K562 (cell line): ENCODE measurements at regions not wholly inside any gene's neighbourhood (a gene's known extent, or its start where the extent isn't known, plus 50 kb on each side); places are given as distances from the start of the nearest gene placed in this dataset.

Experiments
- ATAC-seq: fragments of 200-7000 bp; cut with Tn5 transposase; 3 replicates; pipeline ENCODE4 v1.9.1; 2020; ENCODE audit warnings: moderate library complexity
- BruUV-seq: library from RNA; stranded (reverse); fragments of 400-500 nt; replicated peaks from 2 replicates; lab custom pipeline; 2021; lab: Mats Ljungman, UMichigan
- CTCF ChIA-PET: fragments of 300-600 bp; formaldehyde crosslinking; extraction: SDS; loops from one replicate; lab custom pipeline; 2021; ENCODE audit warnings: low intra/inter-chr PET ratio; lab: Yijun Ruan, JAX
- POLR2A ChIA-PET: fragments of 300-600, 350-650 bp; sonication (Branson Sonifier 250); formaldehyde crosslinking; extraction: SDS; loops from one replicate; lab custom pipeline; 2021; ENCODE audit warnings: antibody characterized with exemption, inconsistent platforms; lab: Yijun Ruan, JAX
- DNase-seq, 4 experiments: peaks; one replicate each; pipeline versions ENCODE4 v3.0.0 to v3.0.0-alpha.2; 2011 to 2018; ENCODE audit warnings: low spot score in 3 of 4, mixed read lengths in 3 of 4; ENCODE audit errors: extremely low read depth in 1 of 4
- FAIRE-seq: peaks from 2 replicates; lab custom pipeline; 2011; peaks lifted over from hg19 to GRCh38; lab: Jason Lieb, UNC
- H2AFZ ChIP-seq: 2 replicates; pipeline ENCODE4 v1.6.0; 2011; ENCODE audit warnings: low read depth, low read length, control low read depth, inconsistent platforms
- H3K27ac ChIP-seq: fragments of 200-600 bp; 3 replicates; pipeline ENCODE4 v1.8.0; 2011; ENCODE audit warnings: low read depth, mild to moderate bottlenecking, control low read depth, inconsistent platforms, low read length, moderate library complexity, mixed read lengths; ENCODE audit errors: extremely low read depth
- H3K27me3 ChIP-seq, 2 experiments: fragments of 300-600 bp in 1 of 2; 2 replicates in 1 of 2; 3 replicates in 1 of 2; pipeline versions ENCODE4 v1.6.0 to v1.8.0; 2011; ENCODE audit warnings: inconsistent platforms in 2 of 2, low read length in 2 of 2, mild to moderate bottlenecking in 1 of 2, mixed read lengths in 1 of 2, moderate library complexity in 1 of 2; ENCODE audit not compliant: control insufficient read depth in 2 of 2, insufficient read depth in 2 of 2
- H3K36me3 ChIP-seq: fragments of 300-600 bp; 3 replicates; pipeline ENCODE4 v1.8.0; 2011; ENCODE audit warnings: mild to moderate bottlenecking, low read length, inconsistent platforms; ENCODE audit not compliant: control insufficient read depth, insufficient read depth
- H3K4me1 ChIP-seq, 2 experiments: fragments of 200-600 bp in 1 of 2; replicated peaks in 1 of 2; 2 replicates in 1 of 2; 3 replicates in 1 of 2; pipeline versions ENCODE4 v1.5.1 to v1.8.0; 2011; ENCODE audit warnings: inconsistent platforms in 2 of 2, low read length in 2 of 2, mild to moderate bottlenecking in 1 of 2, mixed read lengths in 1 of 2, moderate library complexity in 1 of 2; ENCODE audit not compliant: control insufficient read depth in 2 of 2, insufficient read depth in 2 of 2
- H3K4me2 ChIP-seq: 2 replicates; pipeline ENCODE4 v1.6.1; 2011; ENCODE audit warnings: low read length, control low read depth, inconsistent platforms, mixed read lengths; ENCODE audit not compliant: insufficient read depth
- H3K4me3 ChIP-seq: fragments of 200-600 bp; sonication (generic), shearing (Covaris generic); 2 replicates; pipeline ENCODE4 v1.5.1; 2016; ENCODE audit warnings: control low read depth, inconsistent platforms
- H3K79me2 ChIP-seq: fragments of 200-600 bp; 3 replicates; pipeline ENCODE4 v1.8.0; 2011; ENCODE audit warnings: low read length, inconsistent platforms; ENCODE audit not compliant: control insufficient read depth, insufficient read depth
- H3K9ac ChIP-seq, 2 experiments: 2 replicates each; pipeline versions ENCODE4 v1.6.0 to v1.6.1; 2011; ENCODE audit warnings: low read depth in 2 of 2, low read length in 2 of 2, control low read depth in 1 of 2, inconsistent platforms in 1 of 2, mild to moderate bottlenecking in 1 of 2, mixed read lengths in 1 of 2; ENCODE audit not compliant: insufficient read depth in 1 of 2
- H3K9me1 ChIP-seq: one replicate; pipeline ENCODE4 v1.6.0; 2011; ENCODE audit warnings: inconsistent platforms, mild to moderate bottlenecking, low read length, moderate library complexity; ENCODE audit not compliant: control insufficient read depth, insufficient read depth
- H3K9me3 ChIP-seq: replicated peaks from 2 replicates; pipeline ENCODE4 v1.5.1; 2011; ENCODE audit warnings: low read depth, low read length, inconsistent platforms; ENCODE audit not compliant: control insufficient read depth, insufficient read depth
- H4K20me1 ChIP-seq: replicated peaks from 2 replicates; pipeline ENCODE4 v1.6.1; 2011; ENCODE audit warnings: low read length, inconsistent platforms, mixed read lengths; ENCODE audit not compliant: control insufficient read depth, insufficient read depth
- BRCA1 ChIP-seq, 2 experiments: fragments of 450-650 bp in 1 of 2; sonication (generic) in 1 of 2; formaldehyde crosslinking in 1 of 2; IDR thresholded peaks; 2 replicates each; pipeline versions ENCODE4 v1.5.0 to v1.6.1; 2017 to 2020; ENCODE audit warnings: mild to moderate bottlenecking in 1 of 2, missing genetic modification reagents in 1 of 2
- CCAR2 ChIP-seq: fragments of 200-400 bp; formaldehyde crosslinking; IDR thresholded peaks from 2 replicates; pipeline ENCODE4 v1.6.1; 2017; ENCODE audit warnings: mild to moderate bottlenecking, low read depth, low read length
- CHD4 ChIP-seq: fragments of 200-600 bp; sonication (generic); IDR thresholded peaks from 3 replicates; pipeline ENCODE4 v1.6.1; 2012; ENCODE audit warnings: low read depth, mild to moderate bottlenecking, mixed read lengths, low read length, inconsistent platforms; ENCODE audit not compliant: insufficient read depth, insufficient replicate concordance, poor library complexity, severe bottlenecking
- CREB1 ChIP-seq, 2 experiments: sonication (generic) in 1 of 2; formaldehyde crosslinking in 1 of 2; IDR thresholded peaks; 2 replicates each; pipeline versions ENCODE4 v1.6.1 to v1.8.0; 2012 to 2022; ENCODE audit warnings: inconsistent platforms in 1 of 2, mild to moderate bottlenecking in 1 of 2, missing genetic modification reagents in 1 of 2, moderate library complexity in 1 of 2
- DPF2 ChIP-seq: fragments of 450-650 bp; IDR thresholded peaks from 2 replicates; pipeline ENCODE4 v1.6.1; 2016
- FOXM1 ChIP-seq, 2 experiments: fragments of 450-650 bp in 1 of 2; sonication (generic) in 1 of 2; formaldehyde crosslinking in 1 of 2; IDR thresholded peaks; 2 replicates each; pipeline versions ENCODE4 v1.6.1 to v1.9.0; 2017 to 2022; ENCODE audit warnings: low read depth in 2 of 2, mild to moderate bottlenecking in 2 of 2, missing genetic modification reagents in 1 of 2, moderate library complexity in 1 of 2
- KDM1A ChIP-seq, 2 experiments: fragments of 450-650 bp; IDR thresholded peaks; 2 replicates each; pipeline ENCODE4 v1.6.1; 2016; ENCODE audit warnings: mild to moderate bottlenecking in 2 of 2
- KLF1 ChIP-seq: fragments of 450-650 bp; IDR thresholded peaks from 2 replicates; pipeline ENCODE4 v1.6.1; 2016; ENCODE audit warnings: missing genetic modification characterization, missing compliant biosample characterization
- NCOA2 ChIP-seq, 2 experiments: fragments of 450-650 bp; IDR thresholded peaks; 2 replicates each; pipeline ENCODE4 v1.6.1; 2018; ENCODE audit warnings: mild to moderate bottlenecking in 2 of 2, moderate library complexity in 1 of 2; ENCODE audit not compliant: partially characterized antibody in 2 of 2
- PTBP1 ChIP-seq: fragments of 200-400 bp; formaldehyde crosslinking; IDR thresholded peaks from 2 replicates; pipeline ENCODE4 v1.6.1; 2017; ENCODE audit warnings: low read depth, low read length
- PYGO2 ChIP-seq: fragments of 450-650 bp; IDR thresholded peaks from 2 replicates; pipeline ENCODE4 v1.6.1; 2016; ENCODE audit warnings: mild to moderate bottlenecking, missing genetic modification characterization, moderate library complexity, missing compliant biosample characterization
- ZBTB12 ChIP-seq: fragments of 250-450 bp; sonication (Bioruptor Pico); IDR thresholded peaks from 2 replicates; pipeline ENCODE4 v1.4.0; 2020
- ZFP1 ChIP-seq: fragments of 450-650 bp; formaldehyde crosslinking; IDR thresholded peaks from 2 replicates; pipeline ENCODE4 v1.4.0; 2020; ENCODE audit warnings: mild to moderate bottlenecking, mixed read lengths
- ZFP30 ChIP-seq: fragments of 250-450 bp; sonication (Bioruptor Pico); IDR thresholded peaks from 2 replicates; pipeline ENCODE4 v1.8.0; 2022; ENCODE audit warnings: moderate library complexity, mild to moderate bottlenecking, inconsistent platforms, borderline replicate concordance
- ZNF239 ChIP-seq: fragments of 250-450 bp; sonication (Bioruptor Pico); IDR thresholded peaks from 2 replicates; pipeline ENCODE4 v1.4.0; 2020; ENCODE audit warnings: mild to moderate bottlenecking
- ZNF311 ChIP-seq: fragments of 250-450 bp; sonication (Bioruptor Pico); IDR thresholded peaks from 2 replicates; pipeline ENCODE4 v1.4.0; 2020; ENCODE audit warnings: mild to moderate bottlenecking, moderate library complexity
- ZNF41 ChIP-seq: fragments of 250-450 bp; sonication (Bioruptor Pico); conservative IDR thresholded peaks from 2 replicates; pipeline ENCODE4 v1.4.0; 2020; ENCODE audit warnings: mild to moderate bottlenecking
- ZNF561 ChIP-seq: fragments of 450-650 bp; formaldehyde crosslinking; conservative IDR thresholded peaks from 2 replicates; pipeline ENCODE4 v1.4.0; 2020; ENCODE audit warnings: mild to moderate bottlenecking, moderate library complexity
- ZNF668 ChIP-seq: fragments of 250-450 bp; sonication (Bioruptor Pico); IDR thresholded peaks from 2 replicates; pipeline ENCODE4 v1.8.0; 2022; ENCODE audit warnings: mild to moderate bottlenecking, inconsistent platforms
- whole genome bisulfite sequencing: fragments of 100-300 bp; shearing (Covaris generic); methylation state at CpG from one replicate; pipeline ENCODE4 v1.1.6; 2016; ENCODE audit warnings: low coverage, mixed read lengths; ENCODE audit not compliant: insufficient coverage; ENCODE audit errors: missing lambda C conversion rate; 5-methylcytosine and 5-hydroxymethylcytosine counted together
- in situ Hi-C: fragments of 300-500 bp; cut with MboI; formaldehyde crosslinking; loops from 4 replicates; pipeline ENCODE4 v1.15.0; 2018; ENCODE audit warnings: inconsistent platforms, mixed read lengths
- intact Hi-C: fragments of 100-400 bp; cut with micrococcal nuclease; formaldehyde crosslinking; loops from 2 replicates; pipeline ENCODE4 v1.14.2; 2022

- TF ChIP-seq ZNF239 (CRISPR knock-in tag) (no peak), ZFP30 (CRISPR knock-in tag) (no peak)
Measured at GRCh38 chr4:181078196-181078595, 1165.0 kb upstream of the TENM3 start (continued).

GRCh38 chr4:181083757-181084361 lies 1159.3 kb upstream of the TENM3 start:
- in situ Hi-C loops: no loop called here
- no TSS peak for BruUV-seq
- 3% methylated on average over 6 of the region's 6 CpGs for WGBS
- TF ChIP-seq FOXM1 (IDR thresholded peaks at IDR 0.05; ENCODE audit: low read depth): no peak
- TF ChIP-seq FOXM1 (CRISPR knock-in tag; IDR thresholded peaks at IDR 0.05; ENCODE audit: low read depth): no peak
- TF ChIP-seq KLF1: no peak
- TF ChIP-seq NCOA2 (IDR thresholded peaks at IDR 0.05; ENCODE audit: partially characterized antibody in 2 of 2): no peak
- TF ChIP-seq ZNF668 (CRISPR knock-in tag): no peak
- no peak for TF ChIP-seq CCAR2
- TF ChIP-seq ZFP1 (CRISPR knock-in tag): no peak
- no peak for TF ChIP-seq ZNF311 (CRISPR knock-in tag)
- TF ChIP-seq CREB1 (IDR thresholded peaks at IDR 0.05): no peak
- no peak for TF ChIP-seq CREB1 (CRISPR knock-in tag; IDR thresholded peaks at IDR 0.05)
- no peak for TF ChIP-seq ZNF561 (CRISPR knock-in tag)
- TF ChIP-seq PTBP1: no peak
- no peak for TF ChIP-seq PYGO2
- TF ChIP-seq ZNF41: no peak
- no peak for TF ChIP-seq DPF2
- no peak for TF ChIP-seq ZBTB12 (CRISPR knock-in tag)
- no peak for TF ChIP-seq BRCA1 (IDR thresholded peaks at IDR 0.05)
- no peak for TF ChIP-seq BRCA1 (CRISPR knock-in tag; IDR thresholded peaks at IDR 0.05)
- no peak for TF ChIP-seq CHD4
- no peak for TF ChIP-seq KDM1A (IDR thresholded peaks at IDR 0.05)

More at GRCh38 chr4:181083757-181084361, 1159.3 kb upstream of the TENM3 start:
- H3K4me3 ChIP-seq: no peak overlapping the region
- FAIRE-seq: no peak
- no peaks in the 10 kb centered on the region for H4K20me1 ChIP-seq
- CTCF ChIA-PET: no interaction called here
- H3K9me1 ChIP-seq: no peaks in the 10 kb centered on the region
- POLR2A ChIA-PET: no interaction called here
- ATAC-seq: no peak
- DNase-seq: no peak
- no peaks in the 10 kb centered on the region for H3K9me3 ChIP-seq
- H3K27me3 ChIP-seq: no peaks in the 10 kb centered on the region
- no peak overlapping the region for H3K27ac ChIP-seq
- H3K9ac ChIP-seq: no peak overlapping the region
- H3K4me2 ChIP-seq: no peak overlapping the region
- H3K4me1 ChIP-seq: no peaks in the 10 kb centered on the region
- no peaks in the 10 kb centered on the region for H3K36me3 ChIP-seq
- H2AFZ ChIP-seq: no peak overlapping the region
- intact Hi-C loops: no loop called here
- H3K79me2 ChIP-seq: no peaks in the 10 kb centered on the region
